WTC11 (cell line): ENCODE measurements at regions not wholly inside any gene's neighbourhood (a gene's known extent, or its start where the extent isn't known, plus 50 kb on each side); places are given as distances from the start of the nearest gene placed in this dataset.

ENCODE experiments used
- ATAC-seq: fragments of 200-7000 bp; cut with Tn5 transposase; 2 replicates; pipeline ENCODE4 v1.10.0; 2021; ENCODE audit warnings: mild to moderate bottlenecking, moderate library complexity
- CTCF ChIA-PET: fragments of 300-600 bp; sonication (Branson Sonifier 250); formaldehyde crosslinking; loops from one replicate; lab custom pipeline; 2021; ENCODE audit warnings: antibody characterized with exemption; lab: Charles Lee
- POLR2A ChIA-PET: fragments of 350-600 bp; sonication (Branson Sonifier 250); formaldehyde crosslinking; loops from one replicate; lab custom pipeline; 2021; ENCODE audit warnings: antibody characterized with exemption; lab: Charles Lee
- DNase-seq: peaks from one replicate; pipeline ENCODE4 v3.0.0; 2021; ENCODE audit warnings: low spot score
- H3K27ac Mint-ChIP-seq: 2 replicates; pipeline ENCODE4 v1.8.0; 2021; ENCODE audit warnings: mixed read lengths
- H3K27me3 Mint-ChIP-seq: 2 replicates; pipeline ENCODE4 v1.8.0; 2021; ENCODE audit warnings: low read depth, mild to moderate bottlenecking, moderate library complexity, mixed read lengths
- H3K36me3 Mint-ChIP-seq: 2 replicates; pipeline ENCODE4 v1.8.0; 2021; ENCODE audit warnings: mixed read lengths
- H3K4me1 Mint-ChIP-seq: 2 replicates; pipeline ENCODE4 v1.8.0; 2022; ENCODE audit warnings: mixed read lengths
- H3K4me3 Mint-ChIP-seq: 2 replicates; pipeline ENCODE4 v1.8.0; 2021; ENCODE audit warnings: mild to moderate bottlenecking, moderate library complexity, mixed read lengths
- H3K9me3 Mint-ChIP-seq: 2 replicates; pipeline ENCODE4 v1.8.0; 2021; ENCODE audit warnings: mixed read lengths
- AFF4 ChIP-seq: sonication (generic); formaldehyde crosslinking; IDR thresholded peaks from 2 replicates; pipeline ENCODE4 v1.8.1; 2023; ENCODE audit warnings: mild to moderate bottlenecking, missing genetic modification reagents, borderline replicate concordance
- CREB1 ChIP-seq: sonication (generic); formaldehyde crosslinking; IDR thresholded peaks from 2 replicates; pipeline ENCODE4 v1.8.0; 2023; ENCODE audit warnings: mild to moderate bottlenecking, missing genetic modification reagents
- E2F5 ChIP-seq: sonication (generic); formaldehyde crosslinking; IDR thresholded peaks from 2 replicates; pipeline ENCODE4 v1.8.1; 2022; ENCODE audit warnings: mild to moderate bottlenecking, moderate library complexity, missing genetic modification reagents
- ELF4 ChIP-seq: sonication (generic); formaldehyde crosslinking; IDR thresholded peaks from 2 replicates; pipeline ENCODE4 v1.8.1; 2022; ENCODE audit warnings: low read depth, mild to moderate bottlenecking, moderate library complexity, missing genetic modification reagents
- GTF2I ChIP-seq: fragments of 250-450 bp; sonication (Bioruptor Pico); conservative IDR thresholded peaks from 2 replicates; pipeline ENCODE4 v1.4.0; 2021; ENCODE audit warnings: mild to moderate bottlenecking
- IRF2 ChIP-seq: sonication (generic); formaldehyde crosslinking; IDR thresholded peaks from 2 replicates; pipeline ENCODE4 v1.8.0; 2022; ENCODE audit warnings: low read depth, missing genetic modification reagents, borderline replicate concordance
- MYBL2 ChIP-seq: sonication (generic); formaldehyde crosslinking; IDR thresholded peaks from 2 replicates; pipeline ENCODE4 v1.8.1; 2023; ENCODE audit warnings: mild to moderate bottlenecking, moderate library complexity, missing genetic modification reagents
- NFE2L1 ChIP-seq: sonication (generic); formaldehyde crosslinking; IDR thresholded peaks from 2 replicates; pipeline ENCODE4 v1.8.1; 2023; ENCODE audit warnings: missing genetic modification reagents
- NR2C2 ChIP-seq: sonication (generic); formaldehyde crosslinking; IDR thresholded peaks from 2 replicates; pipeline ENCODE4 v1.8.0; 2022; ENCODE audit warnings: mild to moderate bottlenecking, missing genetic modification reagents
- RORB ChIP-seq: fragments of 250-450 bp; sonication (Bioruptor Pico); IDR thresholded peaks from 2 replicates; pipeline ENCODE4 v1.9.0; 2021; ENCODE audit warnings: mild to moderate bottlenecking
- SP1 ChIP-seq: sonication (generic); formaldehyde crosslinking; conservative IDR thresholded peaks from 2 replicates; pipeline ENCODE4 v1.8.1; 2022; ENCODE audit warnings: missing genetic modification reagents
- STAT6 ChIP-seq: sonication (generic); formaldehyde crosslinking; conservative IDR thresholded peaks from 2 replicates; pipeline ENCODE4 v1.8.1; 2023; ENCODE audit warnings: mild to moderate bottlenecking, low read depth, missing genetic modification reagents, moderate library complexity
- ZMAT4 ChIP-seq: fragments of 250-450 bp; sonication (Bioruptor Pico); IDR thresholded peaks from 2 replicates; pipeline ENCODE4 v1.9.0; 2021; ENCODE audit warnings: mild to moderate bottlenecking
- ZNF396 ChIP-seq: fragments of 250-450 bp; sonication (Bioruptor Pico); IDR thresholded peaks from 2 replicates; pipeline ENCODE4 v1.8.0; 2021; ENCODE audit warnings: mild to moderate bottlenecking, moderate library complexity, borderline replicate concordance
- ZNF532 ChIP-seq: fragments of 250-450 bp; sonication (Bioruptor Pico); IDR thresholded peaks from 2 replicates; pipeline ENCODE4 v1.9.0; 2021; ENCODE audit warnings: mild to moderate bottlenecking, borderline replicate concordance
- TF ChIP-seq, protein P1 (sequence below): sonication (generic); formaldehyde crosslinking; IDR thresholded peaks from 2 replicates; pipeline ENCODE4 v1.8.1; 2022; ENCODE audit warnings: mild to moderate bottlenecking, missing genetic modification reagents, moderate library complexity, borderline replicate concordance
- TF ChIP-seq, protein P2 (sequence below): sonication (generic); formaldehyde crosslinking; IDR thresholded peaks from 2 replicates; pipeline ENCODE4 v1.8.1; 2023; ENCODE audit warnings: mild to moderate bottlenecking, missing genetic modification reagents
- TF ChIP-seq, protein P3 (sequence below): sonication (generic); formaldehyde crosslinking; IDR thresholded peaks from 2 replicates; pipeline ENCODE4 v1.8.1; 2022; ENCODE audit warnings: low read depth, mild to moderate bottlenecking, moderate library complexity, missing genetic modification reagents, borderline replicate concordance

- Mint-ChIP-seq H3K9me3 (no peaks in the 10 kb centered on the region), H3K36me3 (no peaks in the 10 kb centered on the region), H3K4me3 (no peak overlapping the region), H3K27ac (no peak overlapping the region), H3K27me3 (no peaks in the 10 kb centered on the region), H3K4me1 (no peaks in the 10 kb centered on the region; the same call in 1 of the 2 replicates)
- ChIA-PET CTCF (no interaction called here), POLR2A (no interaction called here)
- ATAC-seq, result no peak
- TF ChIP-seq GTF2I (CRISPR knock-in tag), result no peak
- TF ChIP-seq ZMAT4, result no peak
- TF ChIP-seq ELF4 (CRISPR knock-in tag), result no peak
- TF ChIP-seq, protein P1, sequence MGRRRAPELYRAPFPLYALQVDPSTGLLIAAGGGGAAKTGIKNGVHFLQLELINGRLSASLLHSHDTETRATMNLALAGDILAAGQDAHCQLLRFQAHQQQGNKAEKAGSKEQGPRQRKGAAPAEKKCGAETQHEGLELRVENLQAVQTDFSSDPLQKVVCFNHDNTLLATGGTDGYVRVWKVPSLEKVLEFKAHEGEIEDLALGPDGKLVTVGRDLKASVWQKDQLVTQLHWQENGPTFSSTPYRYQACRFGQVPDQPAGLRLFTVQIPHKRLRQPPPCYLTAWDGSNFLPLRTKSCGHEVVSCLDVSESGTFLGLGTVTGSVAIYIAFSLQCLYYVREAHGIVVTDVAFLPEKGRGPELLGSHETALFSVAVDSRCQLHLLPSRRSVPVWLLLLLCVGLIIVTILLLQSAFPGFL, result no peak
- no peak for TF ChIP-seq NFE2L1 (CRISPR knock-in tag)
- TF ChIP-seq RORB (CRISPR knock-in tag), result no peak
- TF ChIP-seq CREB1, result no peak
- no peak for TF ChIP-seq STAT6 (CRISPR knock-in tag)
- no peak for TF ChIP-seq MYBL2 (CRISPR knock-in tag)
- no peak for TF ChIP-seq NR2C2 (CRISPR knock-in tag)
- DNase-seq, result no peak
These were observed 967.4 kb downstream of the EFNB2 start for GRCh38 chr13:105567951-105568525.

DNA sequence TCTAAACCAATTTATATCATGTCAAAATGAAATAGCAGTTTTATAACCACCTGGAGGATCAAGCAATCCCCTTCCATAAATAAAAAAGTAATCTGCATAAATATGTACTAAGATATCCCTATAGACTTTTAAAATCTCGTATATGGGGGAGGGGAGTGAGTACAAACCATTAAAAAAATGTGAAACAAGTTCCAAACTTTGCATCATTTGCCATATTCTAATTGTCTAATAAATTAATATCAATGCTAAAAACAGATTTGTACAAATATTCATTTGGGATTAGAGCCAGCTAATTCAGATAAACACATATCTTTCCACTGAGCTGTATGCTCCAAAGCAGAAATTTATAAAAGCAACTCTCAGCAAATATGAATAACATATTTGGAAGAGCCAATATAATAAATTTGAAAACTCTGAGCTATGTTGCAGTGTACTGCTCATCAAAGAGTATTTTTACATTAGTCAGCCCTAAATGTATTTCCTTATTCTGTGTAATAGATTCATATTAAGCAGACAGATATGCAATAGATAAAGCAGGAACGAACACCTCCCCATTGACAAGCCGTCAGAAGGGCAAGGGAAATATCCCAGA is 970.2 kb downstream of the EFNB2 start:
- Mint-ChIP-seq H3K4me3 (no peak overlapping the region), H3K4me1 (no peaks in the 10 kb centered on the region; the same call in 1 of the 2 replicates), H3K9me3 (no peaks in the 10 kb centered on the region), H3K27ac (no peak overlapping the region), H3K27me3 (no peaks in the 10 kb centered on the region), H3K36me3 (no peaks in the 10 kb centered on the region)
- ATAC-seq, result no peak
- no peak for DNase-seq
- CTCF ChIA-PET, result no interaction called here
- POLR2A ChIA-PET, result no interaction called here
- no peak for TF ChIP-seq SP1 (CRISPR knock-in tag)
- no peak for TF ChIP-seq AFF4
- no peak for TF ChIP-seq ZNF532 (CRISPR knock-in tag)
- no peak for TF ChIP-seq MYBL2 (CRISPR knock-in tag)
- TF ChIP-seq, protein P2, sequence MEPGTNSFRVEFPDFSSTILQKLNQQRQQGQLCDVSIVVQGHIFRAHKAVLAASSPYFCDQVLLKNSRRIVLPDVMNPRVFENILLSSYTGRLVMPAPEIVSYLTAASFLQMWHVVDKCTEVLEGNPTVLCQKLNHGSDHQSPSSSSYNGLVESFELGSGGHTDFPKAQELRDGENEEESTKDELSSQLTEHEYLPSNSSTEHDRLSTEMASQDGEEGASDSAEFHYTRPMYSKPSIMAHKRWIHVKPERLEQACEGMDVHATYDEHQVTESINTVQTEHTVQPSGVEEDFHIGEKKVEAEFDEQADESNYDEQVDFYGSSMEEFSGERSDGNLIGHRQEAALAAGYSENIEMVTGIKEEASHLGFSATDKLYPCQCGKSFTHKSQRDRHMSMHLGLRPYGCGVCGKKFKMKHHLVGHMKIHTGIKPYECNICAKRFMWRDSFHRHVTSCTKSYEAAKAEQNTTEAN, result no peak
- no peak for TF ChIP-seq ZNF396 (CRISPR knock-in tag)
- TF ChIP-seq E2F5, result no peak
- TF ChIP-seq, protein P3, sequence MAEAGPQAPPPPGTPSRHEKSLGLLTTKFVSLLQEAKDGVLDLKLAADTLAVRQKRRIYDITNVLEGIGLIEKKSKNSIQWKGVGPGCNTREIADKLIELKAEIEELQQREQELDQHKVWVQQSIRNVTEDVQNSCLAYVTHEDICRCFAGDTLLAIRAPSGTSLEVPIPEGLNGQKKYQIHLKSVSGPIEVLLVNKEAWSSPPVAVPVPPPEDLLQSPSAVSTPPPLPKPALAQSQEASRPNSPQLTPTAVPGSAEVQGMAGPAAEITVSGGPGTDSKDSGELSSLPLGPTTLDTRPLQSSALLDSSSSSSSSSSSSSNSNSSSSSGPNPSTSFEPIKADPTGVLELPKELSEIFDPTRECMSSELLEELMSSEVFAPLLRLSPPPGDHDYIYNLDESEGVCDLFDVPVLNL (CRISPR knock-in tag), result no peak
- no peak for TF ChIP-seq IRF2 (CRISPR knock-in tag)
